Activated B cell treated with CpG ODN at 0.5 μM for 24 hours (primary cell): ENCODE measurements at regions not wholly inside any gene's neighbourhood (a gene's known extent, or its start where the extent isn't known, plus 50 kb on each side); places are given as distances from the start of the nearest gene placed in this dataset.

Source experiments
- ATAC-seq: fragments of 200-7000 bp; cut with Tn5 transposase; one replicate; pipeline ENCODE4 v1.10.0; 2021; ENCODE audit warnings: low read depth, mild to moderate bottlenecking, moderate library complexity
- CTCF ChIA-PET: fragments of 350-600 bp; sonication (Branson Sonifier 250); formaldehyde crosslinking; loops from one replicate; lab custom pipeline; 2021; ENCODE audit warnings: antibody characterized with exemption; lab: Charles Lee
- POLR2A ChIA-PET: fragments of 350-600 bp; sonication (Branson Sonifier 250); formaldehyde crosslinking; loops from one replicate; lab custom pipeline; 2021; ENCODE audit warnings: antibody characterized with exemption; lab: Charles Lee
- DNase-seq: peaks from one replicate; pipeline ENCODE4 v3.0.0; 2022
- H3K27ac Mint-ChIP-seq: one replicate; pipeline ENCODE4 v1.8.0; 2020; ENCODE audit warnings: mixed read lengths
- H3K27me3 Mint-ChIP-seq: one replicate; pipeline ENCODE4 v1.8.0; 2021; ENCODE audit warnings: mixed read lengths
- H3K36me3 Mint-ChIP-seq: one replicate; pipeline ENCODE4 v1.8.0; 2021; ENCODE audit warnings: low read depth, mixed read lengths
- H3K4me1 Mint-ChIP-seq: one replicate; pipeline ENCODE4 v1.8.0; 2021; ENCODE audit warnings: mixed read lengths
- H3K4me3 Mint-ChIP-seq: one replicate; pipeline ENCODE4 v1.8.0; 2020; ENCODE audit warnings: mild to moderate bottlenecking, mixed read lengths
- H3K9me3 Mint-ChIP-seq: one replicate; pipeline ENCODE4 v1.8.0; 2020; ENCODE audit warnings: mixed read lengths
- intact Hi-C: fragments of 100-400 bp; cut with micrococcal nuclease; formaldehyde crosslinking; loops from one replicate; pipeline ENCODE4 v1.15.1; 2024
- TF ChIP-seq, protein P1 (sequence below): fragments of 200-600 bp; IDR thresholded peaks from one replicate; pipeline ENCODE4 v1.8.0; 2022; ENCODE audit warnings: antibody characterized with exemption, mild to moderate bottlenecking

GRCh38 chr2:240293557-240294461 lies 141.7 kb upstream of the GPC1 start:
- Mint-ChIP-seq H3K4me3 (no peak overlapping the region), H3K4me1 (no peaks in the 10 kb centered on the region), H3K9me3 (no peaks in the 10 kb centered on the region), H3K36me3 (no peaks in the 10 kb centered on the region), H3K27ac (no peak overlapping the region), H3K27me3 (peaks cover 2% of the 10 kb centered on the region)
- POLR2A ChIA-PET = no interaction called here
- no peak for ATAC-seq
- CTCF ChIA-PET = no interaction called here
- TF ChIP-seq, protein P1, sequence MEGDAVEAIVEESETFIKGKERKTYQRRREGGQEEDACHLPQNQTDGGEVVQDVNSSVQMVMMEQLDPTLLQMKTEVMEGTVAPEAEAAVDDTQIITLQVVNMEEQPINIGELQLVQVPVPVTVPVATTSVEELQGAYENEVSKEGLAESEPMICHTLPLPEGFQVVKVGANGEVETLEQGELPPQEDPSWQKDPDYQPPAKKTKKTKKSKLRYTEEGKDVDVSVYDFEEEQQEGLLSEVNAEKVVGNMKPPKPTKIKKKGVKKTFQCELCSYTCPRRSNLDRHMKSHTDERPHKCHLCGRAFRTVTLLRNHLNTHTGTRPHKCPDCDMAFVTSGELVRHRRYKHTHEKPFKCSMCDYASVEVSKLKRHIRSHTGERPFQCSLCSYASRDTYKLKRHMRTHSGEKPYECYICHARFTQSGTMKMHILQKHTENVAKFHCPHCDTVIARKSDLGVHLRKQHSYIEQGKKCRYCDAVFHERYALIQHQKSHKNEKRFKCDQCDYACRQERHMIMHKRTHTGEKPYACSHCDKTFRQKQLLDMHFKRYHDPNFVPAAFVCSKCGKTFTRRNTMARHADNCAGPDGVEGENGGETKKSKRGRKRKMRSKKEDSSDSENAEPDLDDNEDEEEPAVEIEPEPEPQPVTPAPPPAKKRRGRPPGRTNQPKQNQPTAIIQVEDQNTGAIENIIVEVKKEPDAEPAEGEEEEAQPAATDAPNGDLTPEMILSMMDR = no peak
- DNase-seq = no peak
- intact Hi-C loops = no loop called here

GRCh38 chr2:240294514-240294913 lies 140.9 kb upstream of the GPC1 start:
- intact Hi-C loops = no loop called here
- Mint-ChIP-seq H3K9me3 (no peaks in the 10 kb centered on the region), H3K36me3 (no peaks in the 10 kb centered on the region), H3K27me3 (peaks cover 2% of the 10 kb centered on the region), H3K4me1 (no peaks in the 10 kb centered on the region), H3K4me3 (no peak overlapping the region), H3K27ac (no peak overlapping the region)
- ChIA-PET CTCF (no interaction called here), POLR2A (no interaction called here)
- TF ChIP-seq, protein P1 = no peak
- ATAC-seq = no peak
- DNase-seq = no peak

DNA sequence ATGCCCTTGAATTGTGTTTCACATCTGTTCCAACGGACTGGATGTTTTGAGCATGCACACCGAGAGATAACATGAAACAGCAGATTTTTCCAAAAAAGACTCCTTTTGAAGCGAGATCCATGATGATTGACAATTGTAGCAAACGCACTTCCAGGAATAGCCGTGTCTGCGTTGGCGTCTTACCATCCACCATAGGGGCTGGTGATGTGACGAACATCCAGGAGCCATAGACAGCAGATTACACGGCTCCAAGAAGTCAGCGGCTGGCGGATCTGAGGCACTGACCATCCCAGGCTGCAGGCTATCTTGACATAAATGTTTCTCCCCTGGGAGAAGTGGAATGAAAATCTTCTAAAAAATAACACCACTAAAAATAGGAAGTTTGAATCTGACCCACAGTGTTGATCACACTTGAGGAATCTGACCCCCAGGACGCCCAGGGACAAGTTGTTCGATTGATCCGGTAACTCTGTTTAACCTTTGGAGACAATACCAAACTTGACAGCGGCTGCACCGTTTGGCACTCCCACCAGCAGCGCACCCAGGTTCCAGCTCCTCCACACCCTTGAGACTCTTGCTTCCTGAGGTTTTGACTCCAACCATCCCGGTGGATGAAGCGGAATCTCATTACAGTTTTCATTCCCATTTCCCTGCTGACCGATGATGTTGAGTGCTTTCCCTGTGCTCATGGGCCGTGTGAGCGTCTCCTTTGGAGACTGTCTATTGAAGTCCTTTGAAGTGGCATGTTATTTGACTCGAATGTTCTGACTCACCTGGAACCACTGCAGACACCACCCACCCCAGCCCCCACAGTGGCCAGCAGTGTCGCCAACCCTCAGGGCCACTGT lies 140.0 kb upstream of the GPC1 start:
- TF ChIP-seq, protein P1 = no peak
- intact Hi-C loops = no loop called here
- DNase-seq (no peak), ATAC-seq (no peak)
- no peak overlapping the region for H3K4me3 Mint-ChIP-seq
- H3K27ac Mint-ChIP-seq = no peak overlapping the region
- H3K4me1 Mint-ChIP-seq = no peaks in the 10 kb centered on the region
- POLR2A ChIA-PET = no interaction called here
- peaks cover 2% of the 10 kb centered on the region for H3K27me3 Mint-ChIP-seq
- CTCF ChIA-PET = no interaction called here
- no peaks in the 10 kb centered on the region for H3K36me3 Mint-ChIP-seq
- H3K9me3 Mint-ChIP-seq = no peaks in the 10 kb centered on the region

DNA sequence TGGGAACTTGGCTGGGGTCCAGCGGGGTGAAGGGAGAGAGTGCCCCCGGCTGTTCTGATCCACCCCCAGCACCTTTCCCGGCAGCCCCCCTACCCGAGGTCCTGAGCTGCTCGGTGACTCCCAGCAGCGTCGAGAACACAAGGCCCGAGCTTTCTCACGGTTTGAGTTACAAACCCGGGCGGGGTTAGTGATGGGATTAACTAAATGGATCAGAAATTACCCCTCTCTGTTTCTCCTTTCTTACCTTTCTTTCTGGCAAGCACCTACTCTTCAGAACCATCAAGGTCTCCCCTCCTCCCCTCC lies 139.4 kb upstream of the GPC1 start:
- CTCF ChIA-PET = no interaction called here
- intact Hi-C loops = no loop called here
- no peak overlapping the region for H3K4me3 Mint-ChIP-seq
- H3K36me3 Mint-ChIP-seq = no peaks in the 10 kb centered on the region
- peaks cover 2% of the 10 kb centered on the region for H3K27me3 Mint-ChIP-seq
- DNase-seq (no peak), ATAC-seq (no peak)
- POLR2A ChIA-PET = no interaction called here
- H3K4me1 Mint-ChIP-seq = no peaks in the 10 kb centered on the region
- no peaks in the 10 kb centered on the region for H3K9me3 Mint-ChIP-seq
- H3K27ac Mint-ChIP-seq = no peak overlapping the region
- TF ChIP-seq, protein P1 = no peak
